ENCODE measurements at regions not wholly inside any gene's neighbourhood (a gene's known extent, or its start where the extent isn't known, plus 50 kb on each side); places are given as distances from the start of the nearest gene placed in this dataset.

- FAIRE-seq (no peak), DNase-seq (ENCODE audit: extremely low spot score, insufficient read length, low read depth) (no peak)
Measured at GRCh38 chr4:66885501-66886165, 659.7 kb downstream of the CENPC start.

GRCh38 chr4:66876946-66877345 is 668.4 kb downstream of the CENPC start:
- FAIRE-seq (no peak), DNase-seq (ENCODE audit: extremely low spot score, insufficient read length, low read depth) (no peak)

- FAIRE-seq (no peak), DNase-seq (ENCODE audit: extremely low spot score, insufficient read length, low read depth) (no peak)
Measured at GRCh38 chr4:66872661-66873060, 672.6 kb downstream of the CENPC start.

GRCh38 chr4:66863481-66863880 is 681.8 kb downstream of the CENPC start:
- no peak for FAIRE-seq
- no peak for DNase-seq (ENCODE audit: extremely low spot score, insufficient read length, low read depth)

- FAIRE-seq (no peak), DNase-seq (ENCODE audit: extremely low spot score, insufficient read length, low read depth) (no peak)
Measured at GRCh38 chr4:66855956-66856355, 689.3 kb downstream of the CENPC start.

- DNase-seq (ENCODE audit: extremely low spot score, insufficient read length, low read depth) (no peak), FAIRE-seq (no peak)
Measured at GRCh38 chr4:66853845-66854244, 691.5 kb downstream of the CENPC start.

GRCh38 chr4:66852843-66853242 is 692.5 kb downstream of the CENPC start:
- DNase-seq (ENCODE audit: extremely low spot score, insufficient read length, low read depth) = no peak
- FAIRE-seq = no peak

- no peak for DNase-seq (ENCODE audit: extremely low spot score, insufficient read length, low read depth)
- FAIRE-seq = no peak
Measured at GRCh38 chr4:66849596-66849995, 695.7 kb downstream of the CENPC start.

- DNase-seq (ENCODE audit: extremely low spot score, insufficient read length, low read depth) = no peak
Measured at GRCh38 chr4:66842724-66843088, 702.6 kb downstream of the CENPC start.

GRCh38 chr4:66842026-66842723 is 703.1 kb downstream of the CENPC start:
- FAIRE-seq (no peak), DNase-seq (ENCODE audit: extremely low spot score, insufficient read length, low read depth) (no peak)

More at GRCh38 chr4:66842724-66843088, 702.6 kb downstream of the CENPC start:
- no peak for FAIRE-seq

- DNase-seq (ENCODE audit: extremely low spot score, insufficient read length, low read depth) (no peak), FAIRE-seq (no peak)
Measured at GRCh38 chr4:66840178-66840577, 705.1 kb downstream of the CENPC start.

GRCh38 chr4:66837279-66837922 is 707.9 kb downstream of the CENPC start:
- no peak for DNase-seq (ENCODE audit: extremely low spot score, insufficient read length, low read depth)
- FAIRE-seq = no peak

GRCh38 chr4:66829310-66829709 is 716.0 kb downstream of the CENPC start:
- DNase-seq (ENCODE audit: extremely low spot score, insufficient read length, low read depth) (no peak), FAIRE-seq (no peak)

- FAIRE-seq (no peak), DNase-seq (ENCODE audit: extremely low spot score, insufficient read length, low read depth) (no peak)
Measured at GRCh38 chr4:66820681-66821080, 724.6 kb downstream of the CENPC start.

GRCh38 chr4:66814277-66814676 is 731.0 kb downstream of the CENPC start:
- FAIRE-seq = no peak
- no peak for DNase-seq (ENCODE audit: extremely low spot score, insufficient read length, low read depth)

GRCh38 chr4:66805582-66805981 is 739.7 kb downstream of the CENPC start:
- no peak for FAIRE-seq
- DNase-seq (ENCODE audit: extremely low spot score, insufficient read length, low read depth) = no peak

GRCh38 chr4:66804979-66805378 is 740.3 kb downstream of the CENPC start:
- FAIRE-seq (no peak), DNase-seq (ENCODE audit: extremely low spot score, insufficient read length, low read depth) (no peak)

GRCh38 chr4:66797608-66798007 is 747.7 kb downstream of the CENPC start:
- DNase-seq (ENCODE audit: extremely low spot score, insufficient read length, low read depth) = no peak
- FAIRE-seq = no peak

- DNase-seq (ENCODE audit: extremely low spot score, insufficient read length, low read depth) (no peak), FAIRE-seq (no peak)
Measured at GRCh38 chr4:66795724-66796123, 749.6 kb downstream of the CENPC start.

GRCh38 chr4:66794390-66795034 is 750.8 kb downstream of the CENPC start:
- FAIRE-seq (no peak), DNase-seq (ENCODE audit: extremely low spot score, insufficient read length, low read depth) (no peak)

GRCh38 chr4:66791686-66792085 is 753.6 kb downstream of the CENPC start:
- DNase-seq (ENCODE audit: extremely low spot score, insufficient read length, low read depth) = no peak
- FAIRE-seq = no peak

Measured in GM18507 (cell line).